Kidney (tissue), 13 donors: ENCODE measurements at regions not wholly inside any gene's neighbourhood (a gene's known extent, or its start where the extent isn't known, plus 50 kb on each side); places are given as distances from the start of the nearest gene placed in this dataset.

ENCODE experiments used
- DNase-seq, 5 donors: peaks; one replicate each; pipeline ENCODE4 v3.0.0-alpha.2; 2013 to 2020
- FAIRE-seq: peaks from 2 replicates; lab custom pipeline; 2012; peaks lifted over from hg19 to GRCh38; lab: Jason Lieb, UNC
- H3K27ac ChIP-seq, 2 donors: one replicate each; pipeline ENCODE4 v1.7.0; 2013; ENCODE audit warnings: low read depth in 2 of 2, low read length in 2 of 2, inconsistent platforms in 1 of 2
- H3K27me3 ChIP-seq: one replicate; pipeline ENCODE4 v1.7.1; 2013; ENCODE audit warnings: low read length, inconsistent platforms; ENCODE audit not compliant: control insufficient read depth, insufficient read depth
- H3K36me3 ChIP-seq, 3 donors: one replicate each; pipeline versions ENCODE4 v1.7.0 to v1.7.1; 2013; ENCODE audit warnings: low read length in 3 of 3, control low read depth in 1 of 3, inconsistent platforms in 1 of 3; ENCODE audit not compliant: insufficient read depth in 3 of 3, control insufficient read depth in 2 of 3
- H3K4me1 ChIP-seq, 3 donors: one replicate each; pipeline versions ENCODE4 v1.7.0 to v1.7.1; 2013; ENCODE audit warnings: low read length in 3 of 3, inconsistent platforms in 1 of 3, low read depth in 1 of 3; ENCODE audit not compliant: control insufficient read depth in 2 of 3, insufficient read depth in 2 of 3
- H3K4me3 ChIP-seq, 3 donors: one replicate each; pipeline versions ENCODE4 v1.7.0 to v1.8.1; 2013; ENCODE audit warnings: low read length in 3 of 3, control low read depth in 1 of 3, inconsistent platforms in 1 of 3
- H3K9ac ChIP-seq, 3 donors: one replicate each; pipeline versions ENCODE4 v1.7.0 to v1.7.1; 2013; ENCODE audit warnings: low read length in 3 of 3, control low read depth in 1 of 3, inconsistent platforms in 1 of 3
- H3K9me3 ChIP-seq, 3 donors: one replicate each; pipeline versions ENCODE4 v1.7.0 to v1.7.1; 2013; ENCODE audit warnings: low read length in 3 of 3, control low read depth in 1 of 3, inconsistent platforms in 1 of 3; ENCODE audit not compliant: control insufficient read depth in 2 of 3, insufficient read depth in 1 of 3
- intact Hi-C: fragments of 100-400 bp; cut with DNase I; formaldehyde crosslinking; loops from one replicate; pipeline ENCODE4 v1.11.1; 2022
- TF ChIP-seq, protein P1 (sequence below): IDR thresholded peaks from 3 replicates; pipeline ENCODE4 v1.5.1; 2012; ENCODE audit warnings: mild to moderate bottlenecking, moderate library complexity, borderline replicate concordance; ENCODE audit not compliant: insufficient read depth; ENCODE audit errors: extremely low read depth
- donor health status: control.
- donor health status: control.
- donor health status: control.
- donor health status: control.
- donor health status: control.
- donor health status: DM: yes; HTN: yes; CAD: no.
- donor health status: Normal renal cell carcinoma (clear cell type).

DNA sequence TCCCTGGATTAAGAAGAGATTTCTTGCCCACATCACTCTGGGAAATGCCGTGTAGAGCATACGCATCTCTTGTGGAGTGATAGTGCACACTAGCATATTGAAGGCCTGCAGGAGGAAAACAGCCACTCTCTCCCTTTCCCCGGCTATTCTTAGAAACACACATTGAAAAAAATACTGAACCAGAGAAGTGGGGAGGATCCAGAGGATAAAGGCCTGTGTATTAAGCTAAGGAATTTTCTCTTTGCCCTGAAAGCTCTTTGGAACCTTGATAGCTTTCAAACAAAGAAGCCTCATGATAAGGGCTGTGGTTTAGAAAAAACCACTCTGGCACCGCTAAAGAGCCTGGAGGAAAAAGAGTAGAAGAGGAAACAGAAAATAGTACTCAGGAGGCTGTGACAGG lies 386.1 kb upstream of the NBEA start:
- H3K4me3 ChIP-seq = no peak overlapping the region
- TF ChIP-seq, protein P1, sequence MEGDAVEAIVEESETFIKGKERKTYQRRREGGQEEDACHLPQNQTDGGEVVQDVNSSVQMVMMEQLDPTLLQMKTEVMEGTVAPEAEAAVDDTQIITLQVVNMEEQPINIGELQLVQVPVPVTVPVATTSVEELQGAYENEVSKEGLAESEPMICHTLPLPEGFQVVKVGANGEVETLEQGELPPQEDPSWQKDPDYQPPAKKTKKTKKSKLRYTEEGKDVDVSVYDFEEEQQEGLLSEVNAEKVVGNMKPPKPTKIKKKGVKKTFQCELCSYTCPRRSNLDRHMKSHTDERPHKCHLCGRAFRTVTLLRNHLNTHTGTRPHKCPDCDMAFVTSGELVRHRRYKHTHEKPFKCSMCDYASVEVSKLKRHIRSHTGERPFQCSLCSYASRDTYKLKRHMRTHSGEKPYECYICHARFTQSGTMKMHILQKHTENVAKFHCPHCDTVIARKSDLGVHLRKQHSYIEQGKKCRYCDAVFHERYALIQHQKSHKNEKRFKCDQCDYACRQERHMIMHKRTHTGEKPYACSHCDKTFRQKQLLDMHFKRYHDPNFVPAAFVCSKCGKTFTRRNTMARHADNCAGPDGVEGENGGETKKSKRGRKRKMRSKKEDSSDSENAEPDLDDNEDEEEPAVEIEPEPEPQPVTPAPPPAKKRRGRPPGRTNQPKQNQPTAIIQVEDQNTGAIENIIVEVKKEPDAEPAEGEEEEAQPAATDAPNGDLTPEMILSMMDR = no peak
- H3K9ac ChIP-seq = no peak overlapping the region
- no peaks in the 10 kb centered on the region for H3K27me3 ChIP-seq
- H3K4me1 ChIP-seq = no peaks in the 10 kb centered on the region
- FAIRE-seq (no peak), DNase-seq (no peak)
- no peaks in the 10 kb centered on the region for H3K9me3 ChIP-seq
- intact Hi-C loops = no loop called here
- no peaks in the 10 kb centered on the region for H3K36me3 ChIP-seq
- no peak overlapping the region for H3K27ac ChIP-seq

DNA sequence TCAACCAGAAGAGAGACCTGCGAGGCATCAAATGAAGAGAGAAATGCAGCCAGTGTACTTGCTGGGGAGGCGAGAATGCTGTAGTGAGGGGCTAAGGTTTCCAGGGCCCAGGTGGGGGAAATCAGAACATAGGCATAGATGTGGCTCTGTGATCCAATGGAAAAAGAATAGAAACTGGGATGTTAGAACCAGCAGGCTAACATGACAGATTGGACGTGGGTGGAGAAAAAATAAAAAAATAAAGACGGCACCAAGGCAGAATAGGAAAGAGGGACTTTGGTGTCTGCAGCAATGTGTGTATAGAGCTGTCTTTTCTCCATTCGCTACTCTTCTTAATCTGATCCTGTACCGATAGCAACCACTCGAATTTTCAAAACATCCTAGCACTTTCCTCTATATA lies 381.0 kb upstream of the NBEA start:
- intact Hi-C loops = no loop called here
- FAIRE-seq = no peak

GRCh38 chr13:34567597-34567996 lies 374.5 kb upstream of the NBEA start:
- Histone ChIP-seq H3K4me3 (no peak overlapping the region), H3K27me3 (no peaks in the 10 kb centered on the region), H3K36me3 (no peaks in the 10 kb centered on the region), H3K27ac (no peak overlapping the region), H3K9ac (no peak overlapping the region), H3K4me1 (no peaks in the 10 kb centered on the region), H3K9me3 (no peaks in the 10 kb centered on the region)
- intact Hi-C loops = no loop called here
- no peak for FAIRE-seq
- TF ChIP-seq, protein P1 = no peak
- no peak for DNase-seq

More for the DNA sequence above, 381.0 kb upstream of the NBEA start:
- H3K36me3 ChIP-seq = no peaks in the 10 kb centered on the region
- no peak for DNase-seq
- TF ChIP-seq, protein P1 = no peak
- no peak overlapping the region for H3K27ac ChIP-seq
- H3K9ac ChIP-seq = no peak overlapping the region
- H3K27me3 ChIP-seq = no peaks in the 10 kb centered on the region
- no peak overlapping the region for H3K4me3 ChIP-seq
- no peaks in the 10 kb centered on the region for H3K4me1 ChIP-seq
- H3K9me3 ChIP-seq = no peaks in the 10 kb centered on the region

- Histone ChIP-seq H3K9me3 (no peaks in the 10 kb centered on the region), H3K9ac (no peak overlapping the region), H3K4me3 (no peak overlapping the region), H3K27ac (no peak overlapping the region), H3K4me1 (no peaks in the 10 kb centered on the region), H3K27me3 (no peaks in the 10 kb centered on the region), H3K36me3 (no peaks in the 10 kb centered on the region)
- DNase-seq (no peak), FAIRE-seq (no peak)
- TF ChIP-seq, protein P1 = no peak
- intact Hi-C loops = no loop called here
Measured at GRCh38 chr13:34570698-34571353, 371.2 kb upstream of the NBEA start.
